PC-3 (cell line): ENCODE measurements at regions not wholly inside any gene's neighbourhood (a gene's known extent, or its start where the extent isn't known, plus 50 kb on each side); places are given as distances from the start of the nearest gene placed in this dataset.

Experiments
- ATAC-seq: fragments of 200-7000 bp; cut with Tn5 transposase; 2 replicates; pipeline ENCODE4 v1.9.1; 2020; ENCODE audit warnings: mild to moderate bottlenecking, moderate library complexity
- BruUV-seq: library from RNA; stranded (reverse); fragments of 400-500 nt; replicated peaks from 2 replicates; lab custom pipeline; 2021; lab: Mats Ljungman, UMichigan
- CTCF ChIA-PET: fragments of 300-600 bp; sonication (Branson Sonifier 250); formaldehyde crosslinking; loops from one replicate; lab custom pipeline; 2022; ENCODE audit warnings: antibody characterized with exemption; lab: Charles Lee
- POLR2A ChIA-PET: fragments of 300-600 bp; sonication (Branson Sonifier 250); formaldehyde crosslinking; loops from one replicate; lab custom pipeline; 2022; ENCODE audit warnings: antibody characterized with exemption; ENCODE audit not compliant: unreplicated experiment; lab: Charles Lee
- DNase-seq: peaks from one replicate; pipeline ENCODE4 v3.0.0-alpha.2; 2015
- H2AFZ ChIP-seq: fragments of 300-600 bp; sonication (generic); 2 replicates; pipeline ENCODE4 v1.6.0; 2016; ENCODE audit warnings: antibody characterized with exemption, low read length
- H3F3A ChIP-seq: fragments of 300-600 bp; sonication (generic); one replicate; pipeline ENCODE4 v1.6.0; 2017; ENCODE audit warnings: antibody characterized with exemption, low read length, control low read depth, mild to moderate bottlenecking; ENCODE audit not compliant: unreplicated experiment
- H3K27ac ChIP-seq: fragments of 300-600 bp; sonication (generic); 2 replicates; pipeline ENCODE4 v1.5.1; 2016; ENCODE audit warnings: mild to moderate bottlenecking, low read length
- H3K27me3 ChIP-seq: fragments of 300-600 bp; sonication (generic); 2 replicates; pipeline ENCODE4 v1.6.1; 2016; ENCODE audit warnings: low read length, mixed read lengths
- H3K36me3 ChIP-seq: fragments of 300-600 bp; sonication (generic); 2 replicates; pipeline ENCODE4 v1.6.1; 2016; ENCODE audit warnings: low read depth, mixed run types, low read length, mixed read lengths
- H3K4me1 ChIP-seq: fragments of 300-600 bp; sonication (generic); 2 replicates; pipeline ENCODE4 v1.5.1; 2016; ENCODE audit warnings: low read length; ENCODE audit not compliant: insufficient read depth
- H3K4me2 ChIP-seq: fragments of 300-600 bp; sonication (generic); 2 replicates; pipeline ENCODE4 v1.6.0; 2016; ENCODE audit warnings: low read length
- H3K4me3 ChIP-seq: fragments of 300-600 bp; sonication (generic); 2 replicates; pipeline ENCODE4 v1.5.1; 2016; ENCODE audit warnings: mild to moderate bottlenecking, low read length, mixed read lengths
- H3K79me2 ChIP-seq: fragments of 300-600 bp; sonication (generic); 2 replicates; pipeline ENCODE4 v1.6.1; 2017; ENCODE audit warnings: low read length, mixed read lengths
- H3K9ac ChIP-seq: fragments of 300-600 bp; sonication (generic); 2 replicates; pipeline ENCODE4 v1.6.0; 2016; ENCODE audit warnings: mild to moderate bottlenecking, low read length
- H3K9me2 ChIP-seq: fragments of 300-600 bp; sonication (generic); replicated peaks from 2 replicates; pipeline ENCODE4 v1.6.1; 2016; ENCODE audit warnings: mixed run types, low read length, mixed read lengths
- H3K9me3 ChIP-seq: fragments of 300-600 bp; sonication (generic); 2 replicates; pipeline ENCODE4 v1.6.1; 2016; ENCODE audit warnings: low read length, mixed read lengths
- H4K20me1 ChIP-seq: fragments of 300-600 bp; sonication (generic); 2 replicates; pipeline ENCODE4 v1.6.1; 2016; ENCODE audit warnings: low read length, mixed read lengths
- EZH2 ChIP-seq: fragments of 300-600 bp; sonication (generic); IDR thresholded peaks from one replicate; pipeline ENCODE4 v1.6.1; 2017; ENCODE audit warnings: antibody characterized with exemption, mild to moderate bottlenecking, low read length; ENCODE audit not compliant: unreplicated experiment
- EZH2phosphoT487 ChIP-seq: fragments of 300-600 bp; sonication (generic); IDR thresholded peaks from 2 replicates; pipeline ENCODE4 v1.6.1; 2018; ENCODE audit warnings: mild to moderate bottlenecking, antibody characterized with exemption, low read length, borderline replicate concordance
- intact Hi-C: fragments of 100-400 bp; cut with micrococcal nuclease; formaldehyde crosslinking; loops from 2 replicates; pipeline ENCODE4 v1.9.0; 2023
- TF ChIP-seq, protein P1 (sequence below): fragments of 300-600 bp; sonication (generic); conservative IDR thresholded peaks from 2 replicates; pipeline ENCODE4 v1.5.1; 2017; ENCODE audit warnings: antibody characterized with exemption, low read depth, mild to moderate bottlenecking, low read length

DNA sequence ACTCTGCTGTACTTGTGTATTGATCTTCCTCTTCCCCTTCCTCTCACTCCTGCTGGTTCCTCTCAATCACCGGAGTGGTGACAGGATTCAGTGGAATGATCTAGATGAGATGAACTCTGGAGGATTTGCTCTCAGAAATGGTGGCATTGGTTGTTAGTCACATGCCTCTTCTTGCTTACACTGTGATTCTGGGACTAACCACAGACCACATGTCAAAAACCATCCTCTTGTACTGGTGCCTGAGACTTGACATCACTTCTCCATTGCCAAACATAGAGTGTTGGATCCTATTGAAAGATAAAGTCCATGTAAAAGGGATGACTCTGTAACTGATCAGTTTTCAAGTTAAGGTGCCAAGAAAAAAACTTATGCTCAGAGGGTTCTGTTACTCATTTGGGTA lies 506.5 kb downstream of the DMAC1 start:
- no peaks in the 10 kb centered on the region for H3K9me2 ChIP-seq
- TF ChIP-seq EZH2 (no peak), EZH2phosphoT487 (no peak)
- TF ChIP-seq, protein P1, sequence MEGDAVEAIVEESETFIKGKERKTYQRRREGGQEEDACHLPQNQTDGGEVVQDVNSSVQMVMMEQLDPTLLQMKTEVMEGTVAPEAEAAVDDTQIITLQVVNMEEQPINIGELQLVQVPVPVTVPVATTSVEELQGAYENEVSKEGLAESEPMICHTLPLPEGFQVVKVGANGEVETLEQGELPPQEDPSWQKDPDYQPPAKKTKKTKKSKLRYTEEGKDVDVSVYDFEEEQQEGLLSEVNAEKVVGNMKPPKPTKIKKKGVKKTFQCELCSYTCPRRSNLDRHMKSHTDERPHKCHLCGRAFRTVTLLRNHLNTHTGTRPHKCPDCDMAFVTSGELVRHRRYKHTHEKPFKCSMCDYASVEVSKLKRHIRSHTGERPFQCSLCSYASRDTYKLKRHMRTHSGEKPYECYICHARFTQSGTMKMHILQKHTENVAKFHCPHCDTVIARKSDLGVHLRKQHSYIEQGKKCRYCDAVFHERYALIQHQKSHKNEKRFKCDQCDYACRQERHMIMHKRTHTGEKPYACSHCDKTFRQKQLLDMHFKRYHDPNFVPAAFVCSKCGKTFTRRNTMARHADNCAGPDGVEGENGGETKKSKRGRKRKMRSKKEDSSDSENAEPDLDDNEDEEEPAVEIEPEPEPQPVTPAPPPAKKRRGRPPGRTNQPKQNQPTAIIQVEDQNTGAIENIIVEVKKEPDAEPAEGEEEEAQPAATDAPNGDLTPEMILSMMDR: no peak
- no peak overlapping the region for H2AFZ ChIP-seq
- no TSS peak for BruUV-seq
- H3F3A ChIP-seq: no peaks in the 10 kb centered on the region
- ATAC-seq (no peak), DNase-seq (no peak)
- H3K36me3 ChIP-seq: no peaks in the 10 kb centered on the region
- H3K9ac ChIP-seq: no peak overlapping the region
- intact Hi-C loops: no loop called here
- no peak overlapping the region for H3K4me3 ChIP-seq
- ChIA-PET CTCF (no interaction called here), POLR2A (no interaction called here)
- no peaks in the 10 kb centered on the region for H3K4me1 ChIP-seq
- no peak overlapping the region for H3K4me2 ChIP-seq
- H3K9me3 ChIP-seq: no peaks in the 10 kb centered on the region
- no peak overlapping the region for H3K27ac ChIP-seq
- no peaks in the 10 kb centered on the region for H4K20me1 ChIP-seq
- no peaks in the 10 kb centered on the region for H3K79me2 ChIP-seq
- H3K27me3 ChIP-seq: no peaks in the 10 kb centered on the region

DNA sequence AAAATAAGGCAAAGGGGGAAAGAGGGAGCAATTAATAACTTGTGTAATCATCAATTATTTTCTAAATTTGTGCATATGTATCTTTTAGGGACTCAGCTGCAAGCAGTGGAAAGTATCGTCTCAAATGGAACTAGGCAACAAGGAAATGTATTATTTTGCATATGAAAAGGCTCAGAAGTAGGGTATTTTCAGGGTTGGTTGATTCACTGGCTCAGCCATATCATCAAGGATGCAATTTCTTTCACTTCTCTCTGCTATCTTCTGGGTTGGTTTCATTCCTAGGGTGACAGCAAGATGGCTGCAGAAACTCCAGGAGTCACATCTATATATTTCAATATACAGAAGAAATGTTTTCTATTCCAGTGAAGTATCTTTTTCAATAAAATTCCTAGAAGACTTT lies 509.8 kb downstream of the DMAC1 start:
- TF ChIP-seq EZH2 (no peak), EZH2phosphoT487 (no peak)
- TF ChIP-seq, protein P1: no peak
- Histone ChIP-seq H3K79me2 (no peaks in the 10 kb centered on the region), H3K9me2 (no peaks in the 10 kb centered on the region), H3K4me1 (no peaks in the 10 kb centered on the region), H3K36me3 (no peaks in the 10 kb centered on the region), H3K27ac (no peak overlapping the region), H4K20me1 (no peaks in the 10 kb centered on the region), H3K9me3 (no peaks in the 10 kb centered on the region), H3F3A (no peaks in the 10 kb centered on the region), H3K9ac (no peak overlapping the region), H3K27me3 (no peaks in the 10 kb centered on the region), H3K4me3 (no peak overlapping the region), H3K4me2 (no peak overlapping the region), H2AFZ (no peak overlapping the region)
- CTCF ChIA-PET: no interaction called here
- ATAC-seq (no peak), DNase-seq (no peak)
- BruUV-seq: no TSS peak
- POLR2A ChIA-PET: no interaction called here
- intact Hi-C loops: no loop called here

- Histone ChIP-seq H4K20me1 (no peaks in the 10 kb centered on the region), H3K9me2 (no peaks in the 10 kb centered on the region), H3K9me3 (no peaks in the 10 kb centered on the region), H3K27me3 (no peaks in the 10 kb centered on the region), H3K4me1 (no peaks in the 10 kb centered on the region), H3K36me3 (no peaks in the 10 kb centered on the region), H3K4me3 (no peak overlapping the region), H3K9ac (no peak overlapping the region), H3K4me2 (no peak overlapping the region), H3K79me2 (no peaks in the 10 kb centered on the region), H3K27ac (no peak overlapping the region), H2AFZ (no peak overlapping the region), H3F3A (no peaks in the 10 kb centered on the region)
- no peak for DNase-seq
- ChIA-PET POLR2A (no interaction called here), CTCF (no interaction called here)
- no TSS peak for BruUV-seq
- ATAC-seq: no peak
- intact Hi-C loops: no loop called here
- TF ChIP-seq EZH2phosphoT487 (no peak), EZH2 (no peak)
- TF ChIP-seq, protein P1: no peak
These were observed 511.6 kb downstream of the DMAC1 start for GRCh38 chr9:7287986-7288385.
